Stimulated activated CD8-positive, alpha-beta memory T cell treated with anti-CD3 and anti-CD28 coated beads, Interleukin-12 subunit alpha, Interleukin-12 subunit beta, amount 100 ng/mL, for 4 hours (primary cell): ENCODE measurements at regions not wholly inside any gene's neighbourhood (a gene's known extent, or its start where the extent isn't known, plus 50 kb on each side); places are given as distances from the start of the nearest gene placed in this dataset.

Experiments used
- DNase-seq: peaks from one replicate; pipeline ENCODE4 v3.0.0-alpha.2; 2020; ENCODE audit warnings: low read depth

GRCh38 chr1:193593147-193593885 is 406.9 kb upstream of the B3GALT2 start:
- DNase-seq: no peak

GRCh38 chr1:193592317-193592716 is 405.9 kb upstream of the B3GALT2 start:
- no peak for DNase-seq

- DNase-seq: no peak
Observed at GRCh38 chr1:193590102-193590501, 403.7 kb upstream of the B3GALT2 start.

GRCh38 chr1:193589597-193590040 is 403.2 kb upstream of the B3GALT2 start:
- no peak for DNase-seq

GRCh38 chr1:193588311-193589082 is 402.1 kb upstream of the B3GALT2 start:
- no peak for DNase-seq

- DNase-seq: no peak
Observed at GRCh38 chr1:193584731-193585239, 398.4 kb upstream of the B3GALT2 start.

GRCh38 chr1:193581341-193581740 is 394.9 kb upstream of the B3GALT2 start:
- no peak for DNase-seq

- DNase-seq: no peak
Observed at GRCh38 chr1:193580419-193580818, 394.0 kb upstream of the B3GALT2 start.

- DNase-seq: no peak
Observed at GRCh38 chr1:193579323-193579722, 392.9 kb upstream of the B3GALT2 start.

GRCh38 chr1:193574913-193575312 is 388.5 kb upstream of the B3GALT2 start:
- no peak for DNase-seq

- DNase-seq: no peak
Observed at GRCh38 chr1:193569983-193570269, 383.5 kb upstream of the B3GALT2 start.

GRCh38 chr1:193569096-193569982 is 382.9 kb upstream of the B3GALT2 start:
- DNase-seq: no peak

GRCh38 chr1:193568512-193568911 is 382.1 kb upstream of the B3GALT2 start:
- no peak for DNase-seq

- no peak for DNase-seq
Observed at GRCh38 chr1:193567937-193568336, 381.5 kb upstream of the B3GALT2 start.

GRCh38 chr1:193566735-193567134 is 380.3 kb upstream of the B3GALT2 start:
- DNase-seq: no peak

GRCh38 chr1:193565971-193566577 is 379.7 kb upstream of the B3GALT2 start:
- DNase-seq: no peak

- no peak for DNase-seq
Observed at GRCh38 chr1:193562121-193562520, 375.7 kb upstream of the B3GALT2 start.

- no peak for DNase-seq
Observed at GRCh38 chr1:193558491-193559028, 372.1 kb upstream of the B3GALT2 start.

GRCh38 chr1:193555662-193556441 is 369.4 kb upstream of the B3GALT2 start:
- DNase-seq: no peak

GRCh38 chr1:193553564-193553963 is 367.2 kb upstream of the B3GALT2 start:
- no peak for DNase-seq

GRCh38 chr1:193552274-193552673 is 365.9 kb upstream of the B3GALT2 start:
- DNase-seq: no peak
